ENCODE measurements at regions not wholly inside any gene's neighbourhood (a gene's known extent, or its start where the extent isn't known, plus 50 kb on each side); places are given as distances from the start of the nearest gene placed in this dataset.

DNA sequence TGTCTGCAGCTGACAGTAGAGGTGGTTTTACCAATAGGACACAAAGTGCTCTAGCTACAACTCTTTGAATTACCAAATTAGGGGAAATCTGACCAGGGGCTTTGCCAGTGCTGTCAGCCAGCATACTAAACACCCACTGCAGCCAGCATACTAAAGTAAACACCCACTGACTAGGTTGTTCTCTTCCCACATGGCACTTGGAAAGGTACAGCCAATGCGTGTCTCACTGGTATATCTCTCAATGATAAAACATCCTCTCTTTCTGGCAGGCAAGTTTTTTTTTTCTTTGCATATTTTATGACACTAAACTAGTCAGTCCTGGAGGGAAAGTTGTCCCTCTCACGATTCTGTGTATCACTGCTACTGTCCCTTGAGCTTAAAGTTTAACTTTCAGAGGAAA lies 216.1 kb downstream of the TLE1 start:
- TF ChIP-seq, protein P1, sequence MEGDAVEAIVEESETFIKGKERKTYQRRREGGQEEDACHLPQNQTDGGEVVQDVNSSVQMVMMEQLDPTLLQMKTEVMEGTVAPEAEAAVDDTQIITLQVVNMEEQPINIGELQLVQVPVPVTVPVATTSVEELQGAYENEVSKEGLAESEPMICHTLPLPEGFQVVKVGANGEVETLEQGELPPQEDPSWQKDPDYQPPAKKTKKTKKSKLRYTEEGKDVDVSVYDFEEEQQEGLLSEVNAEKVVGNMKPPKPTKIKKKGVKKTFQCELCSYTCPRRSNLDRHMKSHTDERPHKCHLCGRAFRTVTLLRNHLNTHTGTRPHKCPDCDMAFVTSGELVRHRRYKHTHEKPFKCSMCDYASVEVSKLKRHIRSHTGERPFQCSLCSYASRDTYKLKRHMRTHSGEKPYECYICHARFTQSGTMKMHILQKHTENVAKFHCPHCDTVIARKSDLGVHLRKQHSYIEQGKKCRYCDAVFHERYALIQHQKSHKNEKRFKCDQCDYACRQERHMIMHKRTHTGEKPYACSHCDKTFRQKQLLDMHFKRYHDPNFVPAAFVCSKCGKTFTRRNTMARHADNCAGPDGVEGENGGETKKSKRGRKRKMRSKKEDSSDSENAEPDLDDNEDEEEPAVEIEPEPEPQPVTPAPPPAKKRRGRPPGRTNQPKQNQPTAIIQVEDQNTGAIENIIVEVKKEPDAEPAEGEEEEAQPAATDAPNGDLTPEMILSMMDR (IDR thresholded peaks at IDR 0.05), result no peak
- TF ChIP-seq POLR2A (IDR thresholded peaks at IDR 0.05), result no peak

Data from body of pancreas (tissue), 4 donors.